H9 (cell line): ENCODE measurements at regions not wholly inside any gene's neighbourhood (a gene's known extent, or its start where the extent isn't known, plus 50 kb on each side); places are given as distances from the start of the nearest gene placed in this dataset.

Source experiments
- DNase-seq: peaks from one replicate; pipeline ENCODE4 v3.0.0-alpha.2; 2017
- H2AFZ ChIP-seq: one replicate; pipeline ENCODE4 v1.6.1; 2013; ENCODE audit warnings: mild to moderate bottlenecking, low read length, control low read depth, moderate library complexity
- H2AK5ac ChIP-seq: 2 replicates; pipeline ENCODE4 v1.6.1; 2013; ENCODE audit warnings: low read length, control low read depth, mixed read lengths; ENCODE audit not compliant: insufficient read length
- H2BK120ac ChIP-seq: one replicate; pipeline ENCODE4 v1.6.1; 2013; ENCODE audit warnings: low read depth, mild to moderate bottlenecking, low read length, control low read depth, inconsistent platforms; ENCODE audit not compliant: poor library complexity, severe bottlenecking
- H2BK12ac ChIP-seq: 2 replicates; pipeline ENCODE4 v1.6.1; 2013; ENCODE audit warnings: low read length, control low read depth, mixed read lengths, low read depth; ENCODE audit not compliant: insufficient read length
- H2BK15ac ChIP-seq: 2 replicates; pipeline ENCODE4 v1.6.1; 2013; ENCODE audit warnings: low read depth, low read length, control low read depth
- H2BK20ac ChIP-seq: one replicate; pipeline ENCODE4 v1.6.1; 2013; ENCODE audit warnings: low read depth, mild to moderate bottlenecking, low read length, control low read depth, inconsistent platforms; ENCODE audit not compliant: poor library complexity, severe bottlenecking
- H2BK5ac ChIP-seq: 2 replicates; pipeline ENCODE4 v1.6.1; 2013; ENCODE audit warnings: low read length, control low read depth, mixed read lengths; ENCODE audit not compliant: insufficient read length
- H3K14ac ChIP-seq: 2 replicates; pipeline ENCODE4 v1.6.1; 2013; ENCODE audit warnings: low read length, control low read depth; ENCODE audit not compliant: insufficient read depth
- H3K18ac ChIP-seq: 2 replicates; pipeline ENCODE4 v1.6.1; 2013; ENCODE audit warnings: low read depth, mild to moderate bottlenecking, mixed read lengths, low read length, control low read depth; ENCODE audit not compliant: insufficient read length
- H3K23ac ChIP-seq: 2 replicates; pipeline ENCODE4 v1.6.1; 2013; ENCODE audit warnings: low read length, control low read depth, mixed read lengths, low read depth; ENCODE audit not compliant: insufficient read length
- H3K23me2 ChIP-seq: 2 replicates; pipeline ENCODE4 v1.6.1; 2013; ENCODE audit warnings: low read depth, mild to moderate bottlenecking, mixed read lengths, low read length, control low read depth; ENCODE audit not compliant: insufficient read length, poor library complexity, severe bottlenecking
- H3K27ac ChIP-seq: 2 replicates; pipeline ENCODE4 v1.5.1; 2013; ENCODE audit warnings: low read length, control low read depth, mixed read lengths, low read depth; ENCODE audit not compliant: insufficient read length
- H3K27me3 ChIP-seq: 2 replicates; pipeline ENCODE4 v1.6.1; 2013; ENCODE audit warnings: low read length, control low read depth, inconsistent platforms; ENCODE audit not compliant: insufficient read depth
- H3K4ac ChIP-seq: 2 replicates; pipeline ENCODE4 v1.6.1; 2013; ENCODE audit warnings: low read depth, mild to moderate bottlenecking, control low read depth, inconsistent platforms, low read length, moderate library complexity
- H3K4me1 ChIP-seq: 2 replicates; pipeline ENCODE4 v1.6.1; 2013; ENCODE audit warnings: low read length, control low read depth, inconsistent platforms; ENCODE audit not compliant: insufficient read depth
- H3K4me2 ChIP-seq: 2 replicates; pipeline ENCODE4 v1.6.1; 2013; ENCODE audit warnings: low read length, control low read depth, mixed read lengths; ENCODE audit not compliant: insufficient read length, insufficient read depth
- H3K56ac ChIP-seq: 2 replicates; pipeline ENCODE4 v1.6.1; 2013; ENCODE audit warnings: low read depth, mild to moderate bottlenecking, mixed read lengths, low read length, control low read depth; ENCODE audit not compliant: insufficient read length
- H3K79me1 ChIP-seq: 2 replicates; pipeline ENCODE4 v1.6.1; 2013; ENCODE audit warnings: low read depth, mild to moderate bottlenecking, moderate library complexity, low read length, control low read depth, inconsistent platforms; ENCODE audit not compliant: insufficient read depth, poor library complexity, severe bottlenecking
- H3K79me2 ChIP-seq: 2 replicates; pipeline ENCODE4 v1.6.1; 2013; ENCODE audit warnings: low read length, control low read depth, inconsistent platforms; ENCODE audit not compliant: insufficient read depth
- H3K9ac ChIP-seq: 2 replicates; pipeline ENCODE4 v1.6.1; 2013; ENCODE audit warnings: low read length, control low read depth, mixed read lengths; ENCODE audit not compliant: insufficient read length; ENCODE audit errors: extremely low read depth
- H3K9me3 ChIP-seq: one replicate; pipeline ENCODE4 v1.6.1; 2013; ENCODE audit warnings: low read depth, low read length, inconsistent platforms; ENCODE audit not compliant: control insufficient read depth
- H3T11ph ChIP-seq: one replicate; pipeline ENCODE4 v1.6.1; 2013; ENCODE audit warnings: mild to moderate bottlenecking, low read length, control low read depth, inconsistent platforms
- H4K20me1 ChIP-seq: one replicate; pipeline ENCODE4 v1.6.1; 2013; ENCODE audit not compliant: control insufficient read depth, insufficient read length, insufficient read depth
- H4K5ac ChIP-seq: 2 replicates; pipeline ENCODE4 v1.6.1; 2013; ENCODE audit warnings: low read depth, mild to moderate bottlenecking, mixed read lengths, low read length, control low read depth; ENCODE audit not compliant: insufficient read length
- H4K8ac ChIP-seq: replicated peaks from 2 replicates; pipeline ENCODE4 v1.6.1; 2013; ENCODE audit warnings: low read length, control low read depth, mixed read lengths, low read depth; ENCODE audit not compliant: insufficient read length
- H4K91ac ChIP-seq: 2 replicates; pipeline ENCODE4 v1.6.1; 2013; ENCODE audit warnings: low read depth, mild to moderate bottlenecking, moderate library complexity, mixed read lengths, low read length, control low read depth; ENCODE audit not compliant: insufficient read length
- H3K27ac Mint-ChIP-seq, 3 experiments: 2 replicates in 2 of 3; 3 replicates in 1 of 3; pipeline ENCODE4 v1.8.0; 2020 to 2021; ENCODE audit warnings: mixed read lengths in 3 of 3, mild to moderate bottlenecking in 1 of 3, moderate library complexity in 1 of 3
- H3K27me3 Mint-ChIP-seq: 2 replicates; pipeline ENCODE4 v1.8.0; 2021; ENCODE audit warnings: low read depth, mild to moderate bottlenecking, moderate library complexity, mixed read lengths
- H3K36me3 Mint-ChIP-seq, 3 experiments: 2 replicates in 2 of 3; 3 replicates in 1 of 3; pipeline ENCODE4 v1.8.0; 2020 to 2021; ENCODE audit warnings: low read depth in 3 of 3, mixed read lengths in 3 of 3; ENCODE audit not compliant: insufficient read depth in 1 of 3
- H3K4me1 Mint-ChIP-seq, 2 experiments: 2 replicates each; pipeline ENCODE4 v1.8.0; 2020; ENCODE audit warnings: mixed read lengths in 2 of 2
- H3K4me3 Mint-ChIP-seq, 2 experiments: 2 replicates in 1 of 2; 3 replicates in 1 of 2; pipeline ENCODE4 v1.8.0; 2020 to 2021; ENCODE audit warnings: mild to moderate bottlenecking in 2 of 2, mixed read lengths in 2 of 2, moderate library complexity in 1 of 2
- H3K9me3 Mint-ChIP-seq, 2 experiments: 2 replicates in 1 of 2; 3 replicates in 1 of 2; pipeline ENCODE4 v1.8.0; 2020; ENCODE audit warnings: mild to moderate bottlenecking in 2 of 2, mixed read lengths in 2 of 2, moderate library complexity in 1 of 2
- CTCF ChIP-seq: fragments of 200-600 bp; sonication (generic); conservative IDR thresholded peaks from 3 replicates; pipeline ENCODE4 v1.8.0; 2021; ENCODE audit warnings: antibody characterized with exemption, mild to moderate bottlenecking
- WGBS: extraction: QIAGEN DNeasy Blood & Tissue Kit; methylation state at CpG from one replicate; pipeline ENCODE4 v1.1.7; 2013; ENCODE audit warnings: missing lambda C conversion rate, low lambda C conversion rate, mixed read lengths; ENCODE audit not compliant: insufficient read length; ENCODE audit errors: extremely low coverage; 5-methylcytosine and 5-hydroxymethylcytosine counted together

DNA sequence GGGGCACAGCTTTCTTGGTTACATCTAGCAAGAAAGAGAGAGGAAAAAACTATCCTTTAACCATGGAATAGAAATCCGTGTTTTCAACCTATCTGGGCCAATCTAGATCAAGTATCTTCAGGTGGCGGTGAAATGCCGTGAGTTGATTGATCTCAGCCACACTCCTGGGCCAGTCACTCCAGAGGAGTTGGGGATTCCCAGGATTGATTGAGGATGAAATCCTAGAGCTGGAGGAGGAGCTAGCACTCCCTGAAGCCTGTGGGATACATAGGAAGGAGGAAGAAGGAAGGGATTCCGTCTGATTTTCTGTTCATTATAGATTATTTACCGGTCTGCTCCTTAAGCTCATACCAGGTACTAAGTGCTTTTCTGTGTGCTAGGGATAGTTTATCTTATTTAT is 106.3 kb upstream of the ARID2 start:
- WGBS: no CpG with 5 or more reads among the region's 5 CpGs
- Histone ChIP-seq H2BK15ac (no peak overlapping the region), H2BK120ac (no peak overlapping the region), H3K27me3 (no peaks in the 10 kb centered on the region), H3K4me1 (no peaks in the 10 kb centered on the region), H3K4me2 (no peak overlapping the region), H3K79me2 (no peaks in the 10 kb centered on the region), H3T11ph (no peak overlapping the region), H3K14ac (no peak overlapping the region), H3K23me2 (no peaks in the 10 kb centered on the region), H3K79me1 (no peaks in the 10 kb centered on the region), H2BK12ac (no peak overlapping the region), H3K23ac (no peak overlapping the region), H3K27ac (no peak overlapping the region), H4K8ac (no peak overlapping the region), H2BK20ac (no peak overlapping the region), H4K91ac (no peak overlapping the region), H3K18ac (no peak overlapping the region), H3K4ac (no peak overlapping the region), H3K9ac (no peak overlapping the region), H3K56ac (no peak overlapping the region), H2AFZ (no peak overlapping the region), H4K20me1 (no peaks in the 10 kb centered on the region), H2AK5ac (no peak overlapping the region), H3K9me3 (no peaks in the 10 kb centered on the region), H4K5ac (no peak overlapping the region), H2BK5ac (no peak overlapping the region)
- Mint-ChIP-seq H3K9me3 (no peaks in the 10 kb centered on the region), H3K4me3 (no peak overlapping the region), H3K27ac (0 out of 7 replicates have a peak overlapping the region, but pooled peaks of 1 of the 3 experiments have one; percentile 35), H3K4me1 (peaks cover 11 to 15% of the 10 kb centered on the region in 2 experiments), H3K27me3 (no peaks in the 10 kb centered on the region), H3K36me3 (no peaks in the 10 kb centered on the region)
- no peak for DNase-seq
- TF ChIP-seq CTCF: no peak
